HEK293T (cell line): ENCODE measurements at regions not wholly inside any gene's neighbourhood (a gene's known extent, or its start where the extent isn't known, plus 50 kb on each side); places are given as distances from the start of the nearest gene placed in this dataset.

Experiments used
- CTCF ChIA-PET: fragments of 350-600 bp; formaldehyde crosslinking; extraction: SDS; loops from one replicate; lab custom pipeline; 2021; ENCODE audit warnings: antibody characterized with exemption, inconsistent platforms; lab: Yijun Ruan, JAX
- POLR2A ChIA-PET: fragments of 350-600 bp; formaldehyde crosslinking; extraction: SDS; loops from one replicate; lab custom pipeline; 2020; ENCODE audit warnings: antibody characterized with exemption, inconsistent platforms; lab: Yijun Ruan, JAX
- DNase-seq: peaks from one replicate; pipeline ENCODE4 v3.0.0; 2012; ENCODE audit warnings: mixed read lengths; ENCODE audit errors: extremely low spot score
- ARNT ChIP-seq: fragments of 450-650 bp; IDR thresholded peaks from 2 replicates; pipeline ENCODE4 v1.6.1; 2017; ENCODE audit warnings: mild to moderate bottlenecking
- BHLHE40 ChIP-seq: fragments of 450-650 bp; IDR thresholded peaks from 2 replicates; pipeline ENCODE4 v1.6.1; 2016; ENCODE audit warnings: mild to moderate bottlenecking, moderate library complexity, borderline replicate concordance
- CTBP1 ChIP-seq: fragments of 450-650 bp; IDR thresholded peaks from 2 replicates; pipeline ENCODE4 v1.6.1; 2016; ENCODE audit warnings: borderline replicate concordance
- ELF4 ChIP-seq: fragments of 450-650 bp; IDR thresholded peaks from 2 replicates; pipeline ENCODE4 v1.6.1; 2017; ENCODE audit warnings: antibody characterized with exemption
- FOXA1 ChIP-seq: fragments of 450-650 bp; IDR thresholded peaks from 2 replicates; pipeline ENCODE4 v1.6.1; 2016; ENCODE audit warnings: mild to moderate bottlenecking
- FOXK2 ChIP-seq: fragments of 450-650 bp; IDR thresholded peaks from 2 replicates; pipeline ENCODE4 v1.6.1; 2016; ENCODE audit warnings: mild to moderate bottlenecking
- FOXM1 ChIP-seq: fragments of 450-650 bp; IDR thresholded peaks from 2 replicates; pipeline ENCODE4 v1.6.1; 2017; ENCODE audit warnings: mild to moderate bottlenecking, borderline replicate concordance
- HDGF ChIP-seq: fragments of 450-650 bp; IDR thresholded peaks from 2 replicates; pipeline ENCODE4 v1.6.1; 2017; ENCODE audit warnings: antibody characterized with exemption, borderline replicate concordance
- L3MBTL2 ChIP-seq: fragments of 450-650 bp; conservative IDR thresholded peaks from 2 replicates; pipeline ENCODE4 v1.6.1; 2016; ENCODE audit warnings: mild to moderate bottlenecking
- LEF1 ChIP-seq: fragments of 450-650 bp; IDR thresholded peaks from 2 replicates; pipeline ENCODE4 v1.6.1; 2017; ENCODE audit warnings: mild to moderate bottlenecking, borderline replicate concordance
- NFRKB ChIP-seq: fragments of 450-650 bp; IDR thresholded peaks from 2 replicates; pipeline ENCODE4 v1.6.1; 2016; ENCODE audit warnings: mild to moderate bottlenecking, moderate library complexity
- SP1 ChIP-seq: fragments of 450-650 bp; IDR thresholded peaks from 2 replicates; pipeline ENCODE4 v1.6.1; 2017
- SUZ12 ChIP-seq: fragments of 450-650 bp; IDR thresholded peaks from 2 replicates; pipeline ENCODE4 v1.6.1; 2016; ENCODE audit warnings: mild to moderate bottlenecking
- TARDBP ChIP-seq: fragments of 450-650 bp; IDR thresholded peaks from 2 replicates; pipeline ENCODE4 v1.6.1; 2016
- ZNF384 ChIP-seq: fragments of 450-650 bp; IDR thresholded peaks from 2 replicates; pipeline ENCODE4 v1.6.1; 2016
- TF ChIP-seq, protein P1 (sequence below): fragments of 450-650 bp; IDR thresholded peaks from 2 replicates; pipeline ENCODE4 v1.6.1; 2016

DNA sequence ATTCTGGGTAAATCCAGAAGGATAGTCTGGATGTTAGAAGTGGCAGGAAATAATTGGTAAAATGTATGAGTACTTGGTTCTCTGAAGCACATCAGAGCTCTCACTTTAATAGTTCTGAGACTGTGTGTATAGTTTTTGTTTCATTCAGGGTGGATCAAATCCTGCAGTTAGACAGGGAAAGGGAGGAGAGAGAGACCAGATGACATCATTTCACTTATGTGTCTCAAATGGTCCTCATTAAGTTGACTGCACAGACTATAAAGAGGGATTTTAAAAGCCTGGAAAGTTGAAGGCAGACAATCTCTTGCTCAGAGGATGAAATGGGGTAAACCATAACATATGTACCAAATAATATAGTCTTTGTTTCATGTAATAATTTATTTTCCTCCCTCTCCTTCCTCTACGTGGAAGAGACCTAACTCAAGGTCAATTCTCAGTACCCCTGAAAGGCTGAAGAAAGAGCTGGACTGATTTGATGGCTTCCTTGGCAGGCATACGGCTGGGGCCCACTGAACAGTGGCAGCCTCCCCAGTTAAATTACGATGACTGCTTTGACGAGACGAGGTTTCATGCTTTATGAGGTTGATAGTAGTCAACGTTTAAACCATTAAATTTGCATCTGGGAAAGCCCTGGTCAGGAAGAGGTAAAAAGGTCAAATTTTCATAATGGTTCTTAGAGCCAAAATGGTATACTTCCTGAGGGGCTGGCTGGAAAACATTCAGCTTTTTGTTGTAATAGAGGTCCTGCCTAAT lies 395.1 kb upstream of the RPS23 start:
- no peak for DNase-seq
- CTCF ChIA-PET = no interaction called here
- POLR2A ChIA-PET = interaction anchor here (0.5 kb wide), 1 partner anchor 471 kb away, joined by 3 read pairs; no protein-coding TSS in a partner anchor
- no peak for TF ChIP-seq CTBP1
- no peak for TF ChIP-seq FOXK2
- no peak for TF ChIP-seq ELF4
- TF ChIP-seq L3MBTL2 = no peak
- TF ChIP-seq NFRKB = no peak
- TF ChIP-seq LEF1 = no peak
- no peak for TF ChIP-seq SUZ12
- TF ChIP-seq FOXA1 = no peak
- TF ChIP-seq, protein P1, sequence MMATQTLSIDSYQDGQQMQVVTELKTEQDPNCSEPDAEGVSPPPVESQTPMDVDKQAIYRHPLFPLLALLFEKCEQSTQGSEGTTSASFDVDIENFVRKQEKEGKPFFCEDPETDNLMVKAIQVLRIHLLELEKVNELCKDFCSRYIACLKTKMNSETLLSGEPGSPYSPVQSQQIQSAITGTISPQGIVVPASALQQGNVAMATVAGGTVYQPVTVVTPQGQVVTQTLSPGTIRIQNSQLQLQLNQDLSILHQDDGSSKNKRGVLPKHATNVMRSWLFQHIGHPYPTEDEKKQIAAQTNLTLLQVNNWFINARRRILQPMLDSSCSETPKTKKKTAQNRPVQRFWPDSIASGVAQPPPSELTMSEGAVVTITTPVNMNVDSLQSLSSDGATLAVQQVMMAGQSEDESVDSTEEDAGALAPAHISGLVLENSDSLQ = no peak
- no peak for TF ChIP-seq ARNT
- TF ChIP-seq ZNF384 = no peak

DNA sequence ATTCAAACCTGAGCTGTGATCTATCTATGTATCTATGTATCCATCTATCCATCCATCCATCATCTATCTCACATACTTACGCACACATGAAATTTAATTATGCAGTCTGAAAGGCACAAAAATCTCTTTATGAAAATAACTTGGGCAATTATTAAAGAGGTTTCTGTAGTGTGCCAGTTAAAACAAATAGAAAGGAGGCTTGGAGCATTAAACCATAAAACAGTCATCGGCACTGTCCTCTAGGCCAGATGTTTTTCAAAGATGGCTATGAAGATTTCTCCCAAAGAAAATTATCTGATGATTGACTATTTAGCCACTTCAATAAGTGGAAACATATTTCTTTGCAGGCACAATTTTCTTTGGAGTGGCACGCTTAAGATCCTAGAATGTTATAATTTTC lies 392.5 kb upstream of the RPS23 start:
- DNase-seq = no peak
- ChIA-PET CTCF (no interaction called here), POLR2A (no interaction called here)
- TF ChIP-seq ZNF384 (no peak), SUZ12 (no peak), LEF1 (no peak), SP1 (no peak), CTBP1 (no peak), HDGF (no peak), TARDBP (no peak), FOXK2 (no peak), ELF4 (no peak), BHLHE40 (no peak)
- TF ChIP-seq, protein P1 = no peak

DNA sequence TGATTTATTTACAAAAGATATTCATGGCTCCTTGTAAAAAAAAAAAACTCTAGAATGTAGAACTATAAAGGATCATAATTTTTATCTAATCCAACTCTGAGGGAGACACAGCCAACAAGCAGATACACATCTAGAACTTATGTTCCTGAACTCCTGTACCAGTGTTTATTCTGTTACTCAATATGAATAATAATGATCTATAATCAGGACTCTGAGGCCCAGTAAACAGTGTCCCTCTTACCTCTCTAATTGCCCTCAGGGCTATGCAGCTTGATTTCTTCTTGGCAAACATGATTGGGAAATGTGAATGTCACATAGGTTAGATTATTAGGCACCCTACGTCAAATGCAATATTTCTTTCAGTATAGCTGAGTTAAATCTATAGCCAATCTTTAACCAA lies 391.6 kb upstream of the RPS23 start:
- CTCF ChIA-PET = no interaction called here
- no peak for TF ChIP-seq HDGF
- no peak for TF ChIP-seq ELF4
- TF ChIP-seq FOXK2 = no peak
- TF ChIP-seq ZNF384 = no peak
- TF ChIP-seq L3MBTL2 = no peak
- TF ChIP-seq, protein P1 = no peak
- no peak for TF ChIP-seq FOXA1
- TF ChIP-seq CTBP1 = no peak
- TF ChIP-seq ARNT = no peak
- TF ChIP-seq BHLHE40 = no peak
- TF ChIP-seq SP1 = no peak
- no peak for TF ChIP-seq TARDBP
- DNase-seq = no peak
- POLR2A ChIA-PET = no interaction called here

DNA sequence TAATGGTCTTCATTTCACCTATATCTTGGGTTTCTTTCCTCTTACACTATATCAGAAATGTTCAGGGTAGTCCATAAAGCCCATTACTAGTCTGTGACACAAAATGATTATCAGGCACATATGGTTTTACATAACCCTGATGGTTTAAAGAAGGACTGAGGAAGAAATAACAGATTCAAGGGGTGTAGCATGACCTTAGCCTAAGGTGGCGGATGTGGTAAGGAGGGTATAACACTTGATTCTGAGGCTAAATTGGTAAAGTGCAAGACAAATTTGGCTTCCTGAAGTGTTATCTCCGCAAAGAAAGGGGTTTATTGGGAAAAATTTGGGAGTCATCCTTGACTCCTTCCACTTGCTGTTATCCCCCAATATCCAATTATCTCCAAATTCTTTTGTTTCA lies 388.2 kb upstream of the RPS23 start:
- no peak for TF ChIP-seq FOXM1
- no peak for TF ChIP-seq HDGF
- TF ChIP-seq NFRKB = no peak
- TF ChIP-seq FOXA1 = no peak
- no peak for TF ChIP-seq ZNF384
- TF ChIP-seq TARDBP = no peak
- no peak for TF ChIP-seq ARNT
- TF ChIP-seq SUZ12 = no peak
- TF ChIP-seq L3MBTL2 = no peak
- TF ChIP-seq FOXK2 = no peak
- TF ChIP-seq, protein P1 = no peak
- TF ChIP-seq ELF4 = no peak
- TF ChIP-seq BHLHE40 = no peak
- no peak for TF ChIP-seq LEF1
- TF ChIP-seq SP1 = no peak
- TF ChIP-seq CTBP1 = no peak
- POLR2A ChIA-PET = no interaction called here
- DNase-seq = no peak
- CTCF ChIA-PET = no interaction called here

DNA sequence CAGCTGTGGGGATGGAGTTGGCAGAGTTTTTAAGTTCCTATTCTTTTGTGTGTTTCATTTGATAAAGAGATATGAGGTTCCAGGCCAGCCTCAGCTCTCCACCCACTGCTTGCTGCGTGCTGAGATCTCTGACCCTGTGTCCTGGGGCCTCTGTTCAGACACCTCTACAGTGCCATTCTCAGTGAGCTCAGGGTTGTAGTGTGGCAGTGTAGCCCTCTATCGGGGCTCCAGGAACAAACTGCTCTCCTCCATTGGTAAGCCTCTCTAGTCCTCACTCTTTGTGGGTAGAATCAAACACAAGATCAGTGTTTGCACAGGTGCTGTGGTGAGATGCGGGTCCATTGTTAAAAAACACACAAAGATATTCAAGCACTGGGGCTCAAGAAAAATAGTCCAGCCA lies 386.6 kb upstream of the RPS23 start:
- ChIA-PET CTCF (no interaction called here), POLR2A (no interaction called here)
- DNase-seq = no peak
- TF ChIP-seq CTBP1 = no peak
- TF ChIP-seq FOXK2 = no peak
- TF ChIP-seq NFRKB = no peak
- no peak for TF ChIP-seq BHLHE40
- TF ChIP-seq TARDBP = no peak
- no peak for TF ChIP-seq FOXM1
- TF ChIP-seq FOXA1 = no peak
- no peak for TF ChIP-seq SUZ12
- TF ChIP-seq ZNF384 = no peak
- TF ChIP-seq, protein P1 = no peak
